ENCODE measurements at regions not wholly inside any gene's neighbourhood (a gene's known extent, or its start where the extent isn't known, plus 50 kb on each side); places are given as distances from the start of the nearest gene placed in this dataset.

GRCh38 chr14:58697930-58698642 lies 60.3 kb downstream of the DACT1 start:
- Histone ChIP-seq H3K4me3 (no peak overlapping the region), H3K9me3 (no peaks in the 10 kb centered on the region), H3K27me3 (no peaks in the 10 kb centered on the region), H3K4me1 (no peaks in the 10 kb centered on the region), H3K27ac (no peak overlapping the region), H3K36me3 (no peaks in the 10 kb centered on the region)
- DNase-seq (ENCODE audit: low spot score in 2 of 2), result no peak
- 64% methylated on average over 4 of the region's 4 CpGs for WGBS
- TF ChIP-seq POLR2A (IDR thresholded peaks at IDR 0.05), result no peak
- TF ChIP-seq CTCF (IDR thresholded peaks at IDR 0.05), result no peak
- TF ChIP-seq POLR2AphosphoS5 (IDR thresholded peaks at IDR 0.05), result no peak
- no peak for TF ChIP-seq EP300 (IDR thresholded peaks at IDR 0.05)

GRCh38 chr14:58699681-58700205 lies 62.0 kb downstream of the DACT1 start:
- Histone ChIP-seq H3K9me3 (no peaks in the 10 kb centered on the region), H3K4me3 (no peak overlapping the region), H3K36me3 (no peaks in the 10 kb centered on the region), H3K27ac (no peak overlapping the region), H3K27me3 (no peaks in the 10 kb centered on the region), H3K4me1 (no peaks in the 10 kb centered on the region)
- WGBS, result 71% methylated on average over 1 of the region's 1 CpG
- no peak for DNase-seq (ENCODE audit: low spot score in 2 of 2)
- TF ChIP-seq EP300 (IDR thresholded peaks at IDR 0.05), result no peak
- no peak for TF ChIP-seq CTCF (IDR thresholded peaks at IDR 0.05)
- TF ChIP-seq POLR2AphosphoS5 (IDR thresholded peaks at IDR 0.05), result no peak
- no peak for TF ChIP-seq POLR2A (IDR thresholded peaks at IDR 0.05)

DNA sequence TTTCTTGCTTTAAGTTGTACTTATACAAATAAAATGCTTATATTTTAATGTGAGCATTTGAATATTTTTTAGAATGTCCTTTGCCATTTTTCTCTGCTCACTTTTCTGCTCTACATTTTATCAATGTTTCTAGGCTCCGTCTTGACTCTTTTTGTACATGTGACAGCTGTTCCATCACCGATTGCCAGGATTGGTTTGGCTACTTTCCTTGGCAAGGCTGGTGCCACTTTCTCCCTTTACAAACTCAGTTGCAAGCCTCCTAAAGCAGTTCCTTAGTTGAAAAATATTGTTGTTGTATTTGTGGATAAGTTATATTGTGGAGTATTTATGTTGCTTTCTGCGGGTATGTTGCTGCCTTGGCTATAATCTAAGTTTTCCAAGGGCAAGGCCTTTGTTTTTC lies 63.4 kb downstream of the DACT1 start:
- no peak overlapping the region for H3K4me3 ChIP-seq
- H3K9me3 ChIP-seq, result no peaks in the 10 kb centered on the region
- no peak for DNase-seq (ENCODE audit: low spot score in 2 of 2)
- TF ChIP-seq POLR2A (IDR thresholded peaks at IDR 0.05) (no peak), EP300 (IDR thresholded peaks at IDR 0.05) (no peak), POLR2AphosphoS5 (IDR thresholded peaks at IDR 0.05) (no peak), CTCF (IDR thresholded peaks at IDR 0.05) (no peak)
- no peaks in the 10 kb centered on the region for H3K27me3 ChIP-seq
- no peak overlapping the region for H3K27ac ChIP-seq
- 47% methylated on average over 3 of the region's 3 CpGs for WGBS
- no peaks in the 10 kb centered on the region for H3K36me3 ChIP-seq
- H3K4me1 ChIP-seq, result no peaks in the 10 kb centered on the region

DNA sequence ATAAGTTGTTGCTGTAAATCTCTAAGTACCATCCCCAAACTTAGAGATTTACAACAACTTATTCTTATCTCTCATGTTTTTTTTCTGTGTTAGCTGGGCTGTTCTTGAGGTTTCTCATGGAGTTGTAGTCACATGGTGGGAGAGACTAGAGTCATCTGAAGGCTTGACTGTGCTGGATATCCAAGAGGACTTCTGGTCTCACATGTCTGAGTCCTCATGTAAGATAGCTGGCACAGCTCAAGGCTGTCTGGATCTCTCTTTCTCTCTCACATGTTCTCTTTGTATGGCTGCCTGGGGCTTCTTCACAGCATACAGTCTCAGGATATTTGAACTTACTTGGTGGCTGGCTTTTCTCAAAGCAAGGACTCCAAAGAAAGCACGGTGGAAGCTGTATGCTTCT lies 63.8 kb downstream of the DACT1 start:
- Histone ChIP-seq H3K9me3 (no peaks in the 10 kb centered on the region), H3K4me3 (no peak overlapping the region), H3K4me1 (no peaks in the 10 kb centered on the region), H3K27me3 (no peaks in the 10 kb centered on the region), H3K27ac (no peak overlapping the region), H3K36me3 (no peaks in the 10 kb centered on the region)
- WGBS, result 87% methylated on average over 1 of the region's 1 CpG
- DNase-seq (ENCODE audit: low spot score in 2 of 2), result no peak
- TF ChIP-seq POLR2AphosphoS5 (IDR thresholded peaks at IDR 0.05) (no peak), POLR2A (IDR thresholded peaks at IDR 0.05) (no peak), EP300 (IDR thresholded peaks at IDR 0.05) (no peak), CTCF (IDR thresholded peaks at IDR 0.05) (no peak)

DNA sequence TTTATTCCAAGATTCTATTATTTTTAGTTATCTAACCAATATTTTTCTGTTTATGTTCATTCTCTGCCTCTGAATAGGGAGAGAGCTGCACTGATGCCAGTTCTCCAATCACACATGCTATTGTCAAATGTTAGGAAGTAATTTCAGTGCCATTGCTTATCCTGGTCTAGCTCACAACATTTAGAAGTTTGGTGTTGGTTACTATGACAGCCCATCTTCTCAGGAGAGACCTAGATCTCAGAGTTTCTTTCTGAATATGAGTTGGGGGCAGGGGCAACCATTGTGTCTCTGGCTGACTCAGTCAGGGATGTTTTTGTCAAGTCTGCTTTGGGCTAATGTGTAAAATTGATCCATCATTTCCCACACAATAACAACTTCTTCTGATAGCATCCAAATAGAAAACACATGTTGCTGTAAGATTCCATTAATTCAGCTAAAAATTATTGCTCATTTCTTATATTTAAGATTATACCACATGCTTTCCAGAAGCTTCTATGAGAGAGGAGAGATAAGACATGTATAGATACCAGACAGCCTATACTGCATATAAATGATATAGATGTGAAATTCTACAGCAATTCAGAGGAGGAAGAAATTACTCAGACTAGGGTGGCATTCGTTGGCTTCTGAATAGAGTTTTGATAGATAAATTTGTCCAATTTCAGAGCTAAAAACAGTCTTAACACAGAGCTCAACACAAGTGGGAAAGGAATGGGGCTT lies 64.8 kb downstream of the DACT1 start:
- no peak overlapping the region for H3K4me3 ChIP-seq
- WGBS, result 59% methylated on average over 1 of the region's 1 CpG
- no peaks in the 10 kb centered on the region for H3K4me1 ChIP-seq
- H3K36me3 ChIP-seq, result no peaks in the 10 kb centered on the region
- no peaks in the 10 kb centered on the region for H3K9me3 ChIP-seq
- no peaks in the 10 kb centered on the region for H3K27me3 ChIP-seq
- no peak for DNase-seq (ENCODE audit: low spot score in 2 of 2)
- no peak overlapping the region for H3K27ac ChIP-seq
- TF ChIP-seq CTCF (IDR thresholded peaks at IDR 0.05) (no peak), EP300 (IDR thresholded peaks at IDR 0.05) (no peak), POLR2AphosphoS5 (IDR thresholded peaks at IDR 0.05) (no peak), POLR2A (IDR thresholded peaks at IDR 0.05) (no peak)
